HL-60 (cell line): ENCODE measurements at regions not wholly inside any gene's neighbourhood (a gene's known extent, or its start where the extent isn't known, plus 50 kb on each side); places are given as distances from the start of the nearest gene placed in this dataset.

Experiments
- DNase-seq, 2 experiments: peaks; one replicate each; pipeline ENCODE4 v3.0.0-alpha.2; 2010 to 2020; ENCODE audit warnings: low read depth in 1 of 2, low spot score in 1 of 2
- H3K27ac ChIP-seq: fragments of 250-450 bp; sonication (Bioruptor Pico); replicated peaks from 2 replicates; pipeline ENCODE4 v1.5.1; 2020; ENCODE audit warnings: mild to moderate bottlenecking, moderate library complexity
- H3K27me3 ChIP-seq: fragments of 250-450 bp; sonication (Bioruptor Pico); 2 replicates; pipeline ENCODE4 v1.5.1; 2021; ENCODE audit warnings: mild to moderate bottlenecking, moderate library complexity; ENCODE audit not compliant: insufficient read depth, poor library complexity, severe bottlenecking
- H3K4me3 ChIP-seq: replicated peaks from 2 replicates; pipeline ENCODE4 v1.5.1; 2011; ENCODE audit warnings: mild to moderate bottlenecking, control low read depth, low read length; ENCODE audit not compliant: insufficient read depth
- CTCF ChIP-seq: IDR thresholded peaks from one replicate; pipeline ENCODE4 v1.5.1; 2011; ENCODE audit warnings: low read length, control low read depth, inconsistent platforms; ENCODE audit not compliant: insufficient read depth
- GABPA ChIP-seq: IDR thresholded peaks from 2 replicates; pipeline ENCODE4 v1.6.1; 2012; ENCODE audit warnings: low read depth
- POLR2AphosphoS5 ChIP-seq: IDR thresholded peaks from 2 replicates; pipeline ENCODE4 v1.6.1; 2012; ENCODE audit warnings: low read depth
- REST ChIP-seq: IDR thresholded peaks from 2 replicates; pipeline ENCODE4 v1.6.1; 2012; ENCODE audit warnings: low read depth; ENCODE audit not compliant: insufficient replicate concordance
- SPI1 ChIP-seq: IDR thresholded peaks from 2 replicates; pipeline ENCODE4 v1.6.1; 2012; ENCODE audit warnings: low read depth, mild to moderate bottlenecking, borderline replicate concordance

- no peak for TF ChIP-seq REST
- no peak for TF ChIP-seq SPI1
- no peak for TF ChIP-seq GABPA
- no peak for TF ChIP-seq CTCF
- TF ChIP-seq POLR2AphosphoS5, result no peak
- Histone ChIP-seq H3K4me3 (no peak overlapping the region), H3K27me3 (peaks cover 76% of the 10 kb centered on the region), H3K27ac (no peak overlapping the region)
- no peak for DNase-seq
Observed at GRCh38 chr18:26652501-26652900, 104.1 kb upstream of the KCTD1 start.

- TF ChIP-seq CTCF (no peak), REST (peak; percentile 68)
- Histone ChIP-seq H3K4me3 (no peak overlapping the region), H3K27ac (no peak overlapping the region), H3K27me3 (peaks cover 77% of the 10 kb centered on the region)
- DNase-seq, result no peak
Observed at GRCh38 chr18:26650310-26651268, 102.2 kb upstream of the KCTD1 start.

DNA sequence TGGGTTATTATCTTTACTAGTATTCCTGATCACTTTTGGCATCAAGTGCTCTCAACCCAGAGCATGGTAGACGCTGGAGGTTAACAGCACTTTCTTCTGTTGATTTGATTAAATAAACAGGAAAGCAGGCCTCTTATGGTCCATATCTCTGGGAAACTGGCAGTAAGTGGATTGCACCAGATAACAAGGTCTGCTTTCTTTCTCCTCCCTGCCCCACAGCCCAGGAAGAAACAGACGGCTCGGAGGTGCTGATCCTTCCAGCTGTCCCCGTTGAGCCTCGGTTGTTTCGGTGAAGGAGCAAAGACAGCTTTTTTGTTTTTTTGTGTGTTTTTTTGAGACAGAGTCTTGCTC lies 100.8 kb upstream of the KCTD1 start:
- H3K27ac ChIP-seq, result no peak overlapping the region
- no peak overlapping the region for H3K4me3 ChIP-seq
- DNase-seq, result no peak
- H3K27me3 ChIP-seq, result peaks cover 75% of the 10 kb centered on the region
- TF ChIP-seq REST (no peak), GABPA (no peak), SPI1 (no peak), POLR2AphosphoS5 (no peak)
